Sigmoid colon (tissue), 6 donors: ENCODE measurements at regions not wholly inside any gene's neighbourhood (a gene's known extent, or its start where the extent isn't known, plus 50 kb on each side); places are given as distances from the start of the nearest gene placed in this dataset.

Experiments
- DNase-seq: peaks from one replicate; pipeline ENCODE4 v3.0.0-alpha.2; 2019
- H3K27ac ChIP-seq, 4 donors: fragments of 200-600 bp; sonication (generic); one replicate each; pipeline ENCODE4 v1.5.1; 2016 to 2019; ENCODE audit warnings: mild to moderate bottlenecking in 1 of 4
- H3K27me3 ChIP-seq, 3 donors: fragments of 200-600 bp; sonication (generic); one replicate each; pipeline ENCODE4 v1.5.1; 2019; ENCODE audit warnings: mild to moderate bottlenecking in 1 of 3
- H3K36me3 ChIP-seq, 4 donors: fragments of 200-600 bp; sonication (generic); one replicate each; pipeline ENCODE4 v1.5.1; 2016 to 2019
- H3K4me1 ChIP-seq, 4 donors: fragments of 200-600 bp; sonication (generic); one replicate each; pipeline ENCODE4 v1.5.1; 2017 to 2019
- H3K4me3 ChIP-seq, 4 donors: fragments of 200-600 bp; sonication (generic); one replicate each; pipeline ENCODE4 v1.5.1; 2017 to 2019; ENCODE audit warnings: mild to moderate bottlenecking in 2 of 4, moderate library complexity in 1 of 4
- H3K9me3 ChIP-seq, 4 donors: fragments of 200-600 bp in 3 of 4; sonication (generic) in 3 of 4; one replicate each; pipeline versions ENCODE4 v1.5.1 to v1.6.1; 2013 to 2019
- EP300 ChIP-seq, 4 donors: sonication (generic); formaldehyde crosslinking; IDR thresholded peaks; one replicate each; pipeline ENCODE4 v1.6.1; 2017; ENCODE audit warnings: antibody characterized with exemption in 4 of 4
- POLR2A ChIP-seq, 2 donors: fragments of 450-650 bp; IDR thresholded peaks; one replicate each; pipeline ENCODE4 v1.6.1; 2016; ENCODE audit warnings: antibody characterized with exemption in 2 of 2, mild to moderate bottlenecking in 2 of 2, moderate library complexity in 2 of 2
- POLR2AphosphoS5 ChIP-seq, 4 donors: sonication (generic); formaldehyde crosslinking; IDR thresholded peaks; one replicate each; pipeline ENCODE4 v1.6.1; 2017; ENCODE audit warnings: antibody characterized with exemption in 4 of 4
- WGBS, 2 donors: extraction: QIAGEN DNeasy Blood & Tissue Kit; methylation state at CpG; one replicate each; pipeline ENCODE4 v1.1.7; 2013; 5-methylcytosine and 5-hydroxymethylcytosine counted together
- intact Hi-C: fragments of 100-400 bp; cut with DNase I; formaldehyde crosslinking; loops from one replicate; pipeline ENCODE4 v1.15.1; 2023
- TF ChIP-seq, protein P1 (sequence below), 4 experiments: fragments of 450-650 bp in 3 of 4; fragments of 200-600 bp in 1 of 4; IDR thresholded peaks; one replicate each; pipeline ENCODE4 v1.5.1; 2016 to 2019; ENCODE audit warnings: antibody characterized with exemption in 4 of 4, mild to moderate bottlenecking in 3 of 4, moderate library complexity in 2 of 4
- donor health status: healthy with polysubstance abuse.
- donor health status: healthy.

GRCh38 chr18:30088238-30089015 is 954.1 kb downstream of the DSC3 start:
- Histone ChIP-seq H3K4me1 (no peaks in the 10 kb centered on the region), H3K27ac (no peak overlapping the region), H3K36me3 (no peaks in the 10 kb centered on the region), H3K4me3 (no peak overlapping the region), H3K27me3 (no peaks in the 10 kb centered on the region), H3K9me3 (no peaks in the 10 kb centered on the region)
- TF ChIP-seq EP300 (IDR thresholded peaks at IDR 0.05): no peak
- no peak for TF ChIP-seq POLR2A (IDR thresholded peaks at IDR 0.05)
- TF ChIP-seq POLR2AphosphoS5 (IDR thresholded peaks at IDR 0.05): no peak
- TF ChIP-seq, protein P1, sequence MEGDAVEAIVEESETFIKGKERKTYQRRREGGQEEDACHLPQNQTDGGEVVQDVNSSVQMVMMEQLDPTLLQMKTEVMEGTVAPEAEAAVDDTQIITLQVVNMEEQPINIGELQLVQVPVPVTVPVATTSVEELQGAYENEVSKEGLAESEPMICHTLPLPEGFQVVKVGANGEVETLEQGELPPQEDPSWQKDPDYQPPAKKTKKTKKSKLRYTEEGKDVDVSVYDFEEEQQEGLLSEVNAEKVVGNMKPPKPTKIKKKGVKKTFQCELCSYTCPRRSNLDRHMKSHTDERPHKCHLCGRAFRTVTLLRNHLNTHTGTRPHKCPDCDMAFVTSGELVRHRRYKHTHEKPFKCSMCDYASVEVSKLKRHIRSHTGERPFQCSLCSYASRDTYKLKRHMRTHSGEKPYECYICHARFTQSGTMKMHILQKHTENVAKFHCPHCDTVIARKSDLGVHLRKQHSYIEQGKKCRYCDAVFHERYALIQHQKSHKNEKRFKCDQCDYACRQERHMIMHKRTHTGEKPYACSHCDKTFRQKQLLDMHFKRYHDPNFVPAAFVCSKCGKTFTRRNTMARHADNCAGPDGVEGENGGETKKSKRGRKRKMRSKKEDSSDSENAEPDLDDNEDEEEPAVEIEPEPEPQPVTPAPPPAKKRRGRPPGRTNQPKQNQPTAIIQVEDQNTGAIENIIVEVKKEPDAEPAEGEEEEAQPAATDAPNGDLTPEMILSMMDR (IDR thresholded peaks at IDR 0.05): no peak
- DNase-seq: no peak
- intact Hi-C loops: no loop called here

GRCh38 chr18:30086351-30086750 is 956.2 kb downstream of the DSC3 start:
- H3K36me3 ChIP-seq: no peaks in the 10 kb centered on the region
- 91 to 92% methylated on average over 1 of the region's 1 CpG for WGBS, 2 donors
- no peak overlapping the region for H3K4me3 ChIP-seq
- intact Hi-C loops: no loop called here
- H3K4me1 ChIP-seq: no peaks in the 10 kb centered on the region
- no peak for DNase-seq
- H3K27ac ChIP-seq: no peak overlapping the region
- TF ChIP-seq POLR2A (IDR thresholded peaks at IDR 0.05): no peak
- TF ChIP-seq EP300 (IDR thresholded peaks at IDR 0.05): no peak
- TF ChIP-seq POLR2AphosphoS5 (IDR thresholded peaks at IDR 0.05): no peak
- TF ChIP-seq, protein P1 (IDR thresholded peaks at IDR 0.05): no peak
- no peaks in the 10 kb centered on the region for H3K9me3 ChIP-seq
- H3K27me3 ChIP-seq: no peaks in the 10 kb centered on the region

GRCh38 chr18:30081122-30081521 is 961.4 kb downstream of the DSC3 start:
- TF ChIP-seq EP300 (IDR thresholded peaks at IDR 0.05) (no peak), POLR2A (IDR thresholded peaks at IDR 0.05) (no peak), POLR2AphosphoS5 (IDR thresholded peaks at IDR 0.05) (no peak)
- TF ChIP-seq, protein P1 (IDR thresholded peaks at IDR 0.05): no peak
- intact Hi-C loops: no loop called here
- no peaks in the 10 kb centered on the region for H3K27me3 ChIP-seq

GRCh38 chr18:30072609-30073385 is 969.7 kb downstream of the DSC3 start:
- Histone ChIP-seq H3K27ac (no peak overlapping the region), H3K9me3 (peaks cover 0 to 15% (median 7%) of the 10 kb centered on the region in 4 donors), H3K36me3 (no peaks in the 10 kb centered on the region), H3K27me3 (no peaks in the 10 kb centered on the region), H3K4me1 (no peaks in the 10 kb centered on the region), H3K4me3 (no peak overlapping the region)
- 53 to 69% methylated on average over 5 of the region's 5 CpGs for WGBS, 2 donors
- TF ChIP-seq POLR2A (IDR thresholded peaks at IDR 0.05) (no peak), EP300 (IDR thresholded peaks at IDR 0.05) (no peak), POLR2AphosphoS5 (IDR thresholded peaks at IDR 0.05) (no peak)
- TF ChIP-seq, protein P1 (IDR thresholded peaks at IDR 0.05): no peak
- intact Hi-C loops: no loop called here
- no peak for DNase-seq

More at GRCh38 chr18:30081122-30081521, 961.4 kb downstream of the DSC3 start:
- Histone ChIP-seq H3K36me3 (no peaks in the 10 kb centered on the region), H3K27ac (no peak overlapping the region), H3K4me3 (no peak overlapping the region), H3K4me1 (no peaks in the 10 kb centered on the region), H3K9me3 (peaks cover 0 to 2% (median 0%) of the 10 kb centered on the region in 4 donors)
- DNase-seq: no peak
